ENCODE measurements at regions not wholly inside any gene's neighbourhood (a gene's known extent, or its start where the extent isn't known, plus 50 kb on each side); places are given as distances from the start of the nearest gene placed in this dataset.

GRCh38 chr12:92574911-92575570 lies 127.7 kb upstream of the PLEKHG7 start:
- no peak for DNase-seq

- no peak for DNase-seq
Observed at GRCh38 chr12:92574051-92574783, 128.6 kb upstream of the PLEKHG7 start.

- DNase-seq: no peak
Observed at GRCh38 chr12:92573104-92573503, 129.7 kb upstream of the PLEKHG7 start.

- DNase-seq: no peak
Observed at GRCh38 chr12:92571844-92572543, 130.8 kb upstream of the PLEKHG7 start.

GRCh38 chr12:92571169-92571568 lies 131.6 kb upstream of the PLEKHG7 start:
- DNase-seq: no peak

GRCh38 chr12:92570056-92570753 lies 132.6 kb upstream of the PLEKHG7 start:
- no peak for DNase-seq

GRCh38 chr12:92568691-92569090 lies 134.1 kb upstream of the PLEKHG7 start:
- no peak for DNase-seq

GRCh38 chr12:92566448-92567019 lies 136.3 kb upstream of the PLEKHG7 start:
- DNase-seq: no peak

- DNase-seq: no peak
Observed at GRCh38 chr12:92563819-92564218, 139.0 kb upstream of the PLEKHG7 start.

GRCh38 chr12:92562063-92562734 lies 140.6 kb upstream of the PLEKHG7 start:
- DNase-seq: no peak

GRCh38 chr12:92561543-92561899 lies 141.3 kb upstream of the PLEKHG7 start:
- no peak for DNase-seq

- no peak for DNase-seq
Observed at GRCh38 chr12:92560713-92561542, 141.9 kb upstream of the PLEKHG7 start.

- DNase-seq: no peak
Observed at GRCh38 chr12:92558806-92559205, 144.0 kb upstream of the PLEKHG7 start.

- no peak for DNase-seq
Observed at GRCh38 chr12:92558215-92558773, 144.5 kb upstream of the PLEKHG7 start.

GRCh38 chr12:92557422-92557724 lies 145.4 kb upstream of the PLEKHG7 start:
- DNase-seq: no peak

GRCh38 chr12:92556637-92557421 lies 146.0 kb upstream of the PLEKHG7 start:
- no peak for DNase-seq

GRCh38 chr12:92556141-92556540 lies 146.6 kb upstream of the PLEKHG7 start:
- DNase-seq: no peak

GRCh38 chr12:92554158-92555073 lies 148.4 kb upstream of the PLEKHG7 start:
- no peak for DNase-seq

GRCh38 chr12:92553389-92553788 lies 149.4 kb upstream of the PLEKHG7 start:
- DNase-seq: no peak
